PFSK-1 (cell line): ENCODE measurements at regions not wholly inside any gene's neighbourhood (a gene's known extent, or its start where the extent isn't known, plus 50 kb on each side); places are given as distances from the start of the nearest gene placed in this dataset.

Source experiments
- FOXP2 ChIP-seq: optimal IDR thresholded peaks from 2 replicates; pipeline ENCODE3; 2011; ENCODE audit warnings: borderline replicate concordance, control low read depth, inconsistent platforms; ENCODE audit not compliant: insufficient read depth; ENCODE audit errors: extremely low read length, extremely low read depth
- POLR2AphosphoS5 ChIP-seq: IDR thresholded peaks from 2 replicates; pipeline ENCODE4 v1.6.1; 2012; ENCODE audit warnings: low read depth, mild to moderate bottlenecking, control low read depth, low read length, moderate library complexity
- SIN3A ChIP-seq: IDR thresholded peaks from 2 replicates; pipeline ENCODE4 v1.6.1; 2012; ENCODE audit warnings: mild to moderate bottlenecking, low read length, moderate library complexity, borderline replicate concordance; ENCODE audit not compliant: insufficient read depth
- TAF1 ChIP-seq: IDR thresholded peaks from 2 replicates; pipeline ENCODE4 v1.6.1; 2012; ENCODE audit warnings: low read length, control low read depth, borderline replicate concordance; ENCODE audit not compliant: insufficient read depth
- TF ChIP-seq, protein P1 (sequence below), 2 experiments: IDR thresholded peaks; 2 replicates each; pipeline versions ENCODE4 v1.6.1 to v1.8.0; 2011 to 2012; ENCODE audit warnings: low read depth in 2 of 2, low read length in 2 of 2, control low read depth in 1 of 2, inconsistent platforms in 1 of 2, mild to moderate bottlenecking in 1 of 2, moderate library complexity in 1 of 2; ENCODE audit not compliant: insufficient read depth in 1 of 2

DNA sequence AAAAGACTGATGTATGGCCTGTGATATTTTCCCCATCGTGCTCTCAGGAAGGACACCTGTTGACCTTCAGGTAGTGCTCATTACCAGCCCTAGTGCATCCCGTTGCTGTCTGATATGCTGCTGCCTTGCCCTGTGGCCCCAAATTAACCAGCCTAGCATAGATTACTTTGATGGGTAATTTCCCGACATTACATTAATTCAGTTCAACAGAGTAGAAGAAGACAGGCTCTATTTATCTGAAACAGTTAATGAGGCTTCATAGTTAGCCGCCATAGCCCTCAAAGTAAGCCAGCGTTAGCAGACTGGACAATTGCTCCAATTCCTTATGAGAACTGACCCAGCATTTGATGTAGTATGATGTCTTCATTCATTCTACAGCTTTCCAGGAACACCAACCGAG is 257.6 kb downstream of the OLFM3 start:
- TF ChIP-seq FOXP2 (no peak), POLR2AphosphoS5 (no peak), SIN3A (no peak), TAF1 (no peak)
- TF ChIP-seq, protein P1, sequence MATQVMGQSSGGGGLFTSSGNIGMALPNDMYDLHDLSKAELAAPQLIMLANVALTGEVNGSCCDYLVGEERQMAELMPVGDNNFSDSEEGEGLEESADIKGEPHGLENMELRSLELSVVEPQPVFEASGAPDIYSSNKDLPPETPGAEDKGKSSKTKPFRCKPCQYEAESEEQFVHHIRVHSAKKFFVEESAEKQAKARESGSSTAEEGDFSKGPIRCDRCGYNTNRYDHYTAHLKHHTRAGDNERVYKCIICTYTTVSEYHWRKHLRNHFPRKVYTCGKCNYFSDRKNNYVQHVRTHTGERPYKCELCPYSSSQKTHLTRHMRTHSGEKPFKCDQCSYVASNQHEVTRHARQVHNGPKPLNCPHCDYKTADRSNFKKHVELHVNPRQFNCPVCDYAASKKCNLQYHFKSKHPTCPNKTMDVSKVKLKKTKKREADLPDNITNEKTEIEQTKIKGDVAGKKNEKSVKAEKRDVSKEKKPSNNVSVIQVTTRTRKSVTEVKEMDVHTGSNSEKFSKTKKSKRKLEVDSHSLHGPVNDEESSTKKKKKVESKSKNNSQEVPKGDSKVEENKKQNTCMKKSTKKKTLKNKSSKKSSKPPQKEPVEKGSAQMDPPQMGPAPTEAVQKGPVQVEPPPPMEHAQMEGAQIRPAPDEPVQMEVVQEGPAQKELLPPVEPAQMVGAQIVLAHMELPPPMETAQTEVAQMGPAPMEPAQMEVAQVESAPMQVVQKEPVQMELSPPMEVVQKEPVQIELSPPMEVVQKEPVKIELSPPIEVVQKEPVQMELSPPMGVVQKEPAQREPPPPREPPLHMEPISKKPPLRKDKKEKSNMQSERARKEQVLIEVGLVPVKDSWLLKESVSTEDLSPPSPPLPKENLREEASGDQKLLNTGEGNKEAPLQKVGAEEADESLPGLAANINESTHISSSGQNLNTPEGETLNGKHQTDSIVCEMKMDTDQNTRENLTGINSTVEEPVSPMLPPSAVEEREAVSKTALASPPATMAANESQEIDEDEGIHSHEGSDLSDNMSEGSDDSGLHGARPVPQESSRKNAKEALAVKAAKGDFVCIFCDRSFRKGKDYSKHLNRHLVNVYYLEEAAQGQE (IDR thresholded peaks at IDR 0.05; ENCODE audit: insufficient read depth in 1 of 2, low read depth in 2 of 2, low read length in 2 of 2), result no peak

DNA sequence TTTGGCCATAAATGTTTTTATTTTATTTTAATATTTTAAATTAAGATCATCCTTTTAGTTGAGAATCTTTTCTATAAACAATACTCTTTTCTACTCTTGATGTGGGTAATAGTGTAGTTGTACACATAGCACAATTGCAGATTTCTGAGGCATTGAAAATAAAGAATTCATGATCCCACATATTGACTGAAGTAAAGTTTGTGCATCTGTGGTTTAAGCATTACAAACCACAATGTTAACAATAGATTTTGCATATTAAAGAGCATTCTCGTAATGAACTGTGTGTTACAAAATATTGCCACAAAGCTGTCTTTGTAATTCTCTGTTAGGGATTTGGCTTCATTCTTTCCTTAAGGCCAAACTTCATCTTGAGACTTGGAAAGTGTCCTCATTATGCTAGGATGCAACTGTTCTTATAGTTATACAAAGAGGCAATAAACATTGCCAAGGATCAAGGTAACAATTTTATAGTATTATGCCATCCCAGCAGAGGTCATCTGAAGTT is 256.8 kb downstream of the OLFM3 start:
- TF ChIP-seq, protein P1 (IDR thresholded peaks at IDR 0.05; ENCODE audit: insufficient read depth in 1 of 2, low read depth in 2 of 2, low read length in 2 of 2), result no peak

- TF ChIP-seq FOXP2 (no peak), TAF1 (no peak), POLR2AphosphoS5 (no peak)
Observed at GRCh38 chr1:101741910-101742309, 254.8 kb downstream of the OLFM3 start.

GRCh38 chr1:101742509-101742908 is 254.2 kb downstream of the OLFM3 start:
- TF ChIP-seq, protein P1 (IDR thresholded peaks at IDR 0.05; ENCODE audit: insufficient read depth in 1 of 2, low read depth in 2 of 2, low read length in 2 of 2), result no peak
- no peak for TF ChIP-seq TAF1
- no peak for TF ChIP-seq SIN3A
- no peak for TF ChIP-seq FOXP2
- no peak for TF ChIP-seq POLR2AphosphoS5

DNA sequence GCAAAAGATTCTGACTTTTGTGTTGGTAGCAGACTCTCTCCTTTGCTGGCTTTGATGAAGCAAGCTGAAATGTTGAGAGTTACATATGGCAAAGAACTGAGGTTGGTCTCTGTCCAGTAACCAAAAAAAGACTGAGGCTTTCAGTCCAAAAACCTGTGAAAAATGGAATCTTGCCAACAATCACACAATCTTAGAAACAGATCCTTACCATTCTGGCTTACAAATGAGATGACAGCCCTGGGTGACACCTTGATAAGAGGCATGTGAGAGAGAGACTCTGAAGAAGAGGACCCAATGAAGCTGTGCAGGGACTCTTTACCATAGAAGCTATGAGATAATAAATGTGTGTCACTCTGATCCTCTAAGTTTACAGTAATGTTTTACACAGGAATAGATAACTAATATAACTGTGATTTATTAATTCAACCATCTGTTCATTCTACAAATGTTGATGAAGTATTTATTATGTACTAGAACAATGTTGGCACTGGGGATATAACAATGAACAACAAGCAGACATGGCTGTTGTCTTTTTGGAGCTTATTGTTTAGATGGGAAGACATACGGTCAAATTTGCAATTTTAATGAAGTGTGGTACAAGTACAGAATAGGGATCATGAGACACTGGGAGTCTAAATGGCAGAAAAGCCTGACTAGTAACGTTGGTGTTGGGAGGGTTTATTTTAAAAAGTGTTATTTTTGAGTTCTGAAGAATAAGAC is 251.0 kb downstream of the OLFM3 start:
- TF ChIP-seq, protein P1 (IDR thresholded peaks at IDR 0.05; ENCODE audit: insufficient read depth in 1 of 2, low read depth in 2 of 2, low read length in 2 of 2), result no peak
- TF ChIP-seq FOXP2 (no peak), SIN3A (no peak), TAF1 (no peak), POLR2AphosphoS5 (no peak)
